Choroid plexus epithelial cell (primary cell): ENCODE measurements at regions not wholly inside any gene's neighbourhood (a gene's known extent, or its start where the extent isn't known, plus 50 kb on each side); places are given as distances from the start of the nearest gene placed in this dataset.

Experiments used
- DNase-seq: peaks from one replicate; pipeline ENCODE4 v3.0.0-alpha.2; 2010; ENCODE audit warnings: low read depth
- H3K4me3 ChIP-seq: 2 replicates; pipeline ENCODE4 v1.5.1; 2011; ENCODE audit warnings: low read depth, mild to moderate bottlenecking, control low read depth, low read length, moderate library complexity
- TF ChIP-seq, protein P1 (sequence below): conservative IDR thresholded peaks from 2 replicates; pipeline ENCODE4 v1.5.1; 2011; ENCODE audit warnings: low read depth, mild to moderate bottlenecking, control low read depth, inconsistent platforms, low read length, moderate library complexity

DNA sequence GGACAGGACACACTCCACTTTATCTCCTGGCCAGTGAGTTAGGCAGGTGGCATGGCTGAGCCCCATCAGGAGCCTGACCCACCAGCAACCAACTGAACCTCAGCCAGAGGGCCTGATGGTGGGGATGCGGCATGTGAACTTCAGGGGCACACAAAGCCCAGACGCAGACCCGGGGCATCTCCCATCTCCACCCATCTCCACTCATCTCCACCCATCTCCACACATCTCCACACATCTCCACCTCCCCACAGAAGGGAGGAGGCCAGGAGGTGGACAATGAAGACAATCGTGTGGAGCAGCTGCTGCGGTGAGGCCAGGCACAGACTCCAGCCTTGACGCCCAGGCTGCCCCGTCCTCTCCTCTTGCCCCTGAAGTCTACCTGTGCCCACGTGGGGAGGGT is 340.8 kb downstream of the CTTN start:
- TF ChIP-seq, protein P1, sequence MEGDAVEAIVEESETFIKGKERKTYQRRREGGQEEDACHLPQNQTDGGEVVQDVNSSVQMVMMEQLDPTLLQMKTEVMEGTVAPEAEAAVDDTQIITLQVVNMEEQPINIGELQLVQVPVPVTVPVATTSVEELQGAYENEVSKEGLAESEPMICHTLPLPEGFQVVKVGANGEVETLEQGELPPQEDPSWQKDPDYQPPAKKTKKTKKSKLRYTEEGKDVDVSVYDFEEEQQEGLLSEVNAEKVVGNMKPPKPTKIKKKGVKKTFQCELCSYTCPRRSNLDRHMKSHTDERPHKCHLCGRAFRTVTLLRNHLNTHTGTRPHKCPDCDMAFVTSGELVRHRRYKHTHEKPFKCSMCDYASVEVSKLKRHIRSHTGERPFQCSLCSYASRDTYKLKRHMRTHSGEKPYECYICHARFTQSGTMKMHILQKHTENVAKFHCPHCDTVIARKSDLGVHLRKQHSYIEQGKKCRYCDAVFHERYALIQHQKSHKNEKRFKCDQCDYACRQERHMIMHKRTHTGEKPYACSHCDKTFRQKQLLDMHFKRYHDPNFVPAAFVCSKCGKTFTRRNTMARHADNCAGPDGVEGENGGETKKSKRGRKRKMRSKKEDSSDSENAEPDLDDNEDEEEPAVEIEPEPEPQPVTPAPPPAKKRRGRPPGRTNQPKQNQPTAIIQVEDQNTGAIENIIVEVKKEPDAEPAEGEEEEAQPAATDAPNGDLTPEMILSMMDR = no peak
- no peak overlapping the region for H3K4me3 ChIP-seq
- no peak for DNase-seq

DNA sequence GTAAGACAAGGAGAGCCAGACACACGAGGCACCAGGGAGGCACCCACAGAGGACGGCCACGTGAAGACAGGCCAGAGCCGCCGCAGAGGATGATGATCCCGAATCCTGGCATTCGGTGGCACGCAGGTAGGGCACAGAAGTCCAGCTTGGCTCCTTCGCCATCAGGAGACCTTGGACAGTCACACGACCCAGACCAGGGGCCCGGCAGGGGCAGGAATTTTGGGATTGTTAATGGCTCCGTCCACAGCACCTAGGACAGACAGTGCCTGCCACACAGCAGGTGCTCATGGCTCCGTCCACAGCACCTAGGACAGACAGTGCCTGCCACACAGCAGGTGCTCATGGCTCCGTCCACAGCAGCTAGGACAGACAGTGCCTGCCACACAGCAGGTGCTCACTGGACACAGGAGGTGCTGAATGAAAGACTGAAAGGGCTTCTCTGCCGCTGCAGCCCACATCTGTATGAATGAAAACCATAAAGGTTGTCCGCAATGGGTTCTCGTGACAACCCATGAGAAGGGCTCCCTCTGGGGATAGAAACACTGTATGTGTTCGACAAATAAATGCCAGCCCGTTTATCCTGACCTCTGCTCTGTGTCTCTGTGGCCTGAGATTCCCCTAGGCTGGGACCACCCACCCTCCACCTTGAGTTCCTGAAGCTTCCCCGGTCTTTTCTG is 341.6 kb downstream of the CTTN start:
- no peak for DNase-seq
- H3K4me3 ChIP-seq = no peak overlapping the region
- TF ChIP-seq, protein P1 = no peak

DNA sequence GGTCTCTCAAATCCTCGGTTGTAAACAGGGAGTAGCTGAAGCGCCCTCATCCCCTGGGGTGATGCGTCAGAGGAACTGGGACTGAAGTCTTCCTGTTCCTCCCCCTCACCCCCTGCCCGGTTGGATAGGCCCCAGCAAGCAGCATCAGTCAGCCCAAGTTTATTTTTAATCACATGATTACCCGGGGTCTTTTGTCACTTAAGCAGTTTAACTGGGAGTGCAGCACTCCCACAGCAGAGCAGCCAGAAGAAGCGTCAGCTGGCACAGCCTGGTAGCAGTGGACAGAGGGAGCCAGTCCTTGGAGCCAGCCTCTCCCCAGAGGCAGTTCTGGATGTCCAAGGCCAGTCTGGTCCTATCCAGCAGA is 342.1 kb downstream of the CTTN start:
- no peak overlapping the region for H3K4me3 ChIP-seq
- TF ChIP-seq, protein P1 = no peak
- no peak for DNase-seq

DNA sequence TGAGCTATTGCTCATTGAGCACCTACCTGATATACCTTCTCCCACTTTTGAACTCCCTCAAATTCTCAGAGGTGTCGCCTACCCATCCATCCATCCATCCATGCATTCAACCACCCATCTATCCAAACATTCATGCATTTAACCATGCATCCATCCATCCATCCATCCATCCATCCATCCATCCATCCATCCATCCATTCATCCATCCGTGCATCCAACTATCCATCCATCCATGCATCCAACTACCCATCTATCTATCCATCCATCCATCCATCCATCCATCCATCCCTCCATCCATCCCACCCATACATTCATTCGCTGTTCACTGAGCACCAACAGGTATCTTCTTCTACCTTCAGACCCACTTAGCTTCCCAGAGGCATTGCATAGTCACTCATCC is 342.8 kb downstream of the CTTN start:
- TF ChIP-seq, protein P1 = no peak
- H3K4me3 ChIP-seq = no peak overlapping the region
- no peak for DNase-seq

DNA sequence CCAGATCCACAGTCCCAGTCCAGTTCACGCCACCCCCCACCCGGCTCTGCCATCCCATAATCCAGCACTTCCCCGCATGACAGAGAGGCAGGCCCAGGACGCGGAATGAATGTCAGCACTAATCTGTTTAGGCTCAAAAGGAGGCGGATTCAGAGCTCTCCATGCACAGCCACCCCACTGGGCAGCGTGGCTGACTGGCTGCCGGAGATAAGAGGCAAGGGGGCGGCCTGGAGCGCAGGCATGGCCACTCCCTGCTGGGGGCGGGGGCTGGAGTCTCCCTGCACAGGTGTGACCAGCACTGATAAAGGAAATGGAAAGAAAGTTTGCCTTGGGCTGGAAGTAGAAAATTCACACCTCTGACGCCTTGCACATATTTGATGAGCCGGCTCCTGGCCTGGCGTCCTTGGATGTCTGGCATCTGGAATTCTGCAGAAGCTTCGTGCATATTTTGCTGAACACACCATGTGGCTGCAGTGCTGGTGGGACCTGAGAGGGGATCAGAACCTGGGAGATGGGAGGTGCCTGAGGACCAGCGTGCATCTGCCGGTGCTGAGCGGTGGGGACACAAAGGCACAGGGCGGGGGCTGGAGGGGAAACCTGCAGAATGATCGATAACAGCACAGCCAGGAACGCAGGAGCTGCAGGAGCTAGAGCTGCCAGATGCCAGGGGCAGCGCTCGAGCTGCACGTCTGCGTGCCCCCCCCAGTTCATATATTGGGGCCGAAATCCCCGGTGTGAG is 344.4 kb downstream of the CTTN start:
- DNase-seq = no peak
- H3K4me3 ChIP-seq = no peak overlapping the region
- TF ChIP-seq, protein P1 = no peak

DNA sequence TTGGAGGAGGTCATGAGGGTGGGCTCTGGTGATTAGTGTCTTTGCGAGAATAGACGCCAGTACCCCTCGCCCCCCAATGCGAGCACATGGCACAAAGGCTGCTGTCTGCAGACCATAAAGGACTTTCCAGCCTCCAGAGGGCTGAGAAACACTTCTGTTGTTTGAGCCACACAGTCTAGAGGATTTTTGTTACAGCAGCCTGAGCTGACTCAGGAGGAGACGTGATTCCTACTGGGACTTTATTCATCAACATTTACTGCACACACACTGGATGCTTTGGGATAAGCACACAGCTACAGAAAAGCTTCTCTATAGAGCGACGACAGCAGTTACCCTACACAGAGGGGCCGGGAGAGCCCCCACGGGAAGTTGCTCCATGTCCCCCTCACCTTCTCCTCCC is 345.0 kb downstream of the CTTN start:
- DNase-seq = no peak
- TF ChIP-seq, protein P1 = no peak
- no peak overlapping the region for H3K4me3 ChIP-seq

DNA sequence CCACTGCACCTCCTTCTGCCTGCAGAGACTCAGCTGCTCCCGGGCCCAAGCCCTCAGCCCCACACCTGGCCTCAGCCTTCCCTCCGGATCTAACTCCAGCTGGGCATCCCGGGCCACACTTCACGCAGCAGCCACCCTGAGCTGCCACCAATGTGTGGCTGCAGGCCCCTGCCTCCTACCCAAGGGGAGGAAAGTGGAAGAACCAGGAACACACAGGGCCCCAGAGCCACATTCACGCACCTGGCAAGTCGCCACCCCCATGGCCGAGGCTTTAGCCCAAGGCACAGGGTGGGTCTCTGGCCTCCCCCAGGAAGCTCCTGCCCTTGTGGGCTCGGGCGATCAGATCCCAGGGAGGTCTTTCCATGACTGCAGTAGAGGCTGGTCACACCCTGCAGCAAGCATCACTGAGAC is 345.6 kb downstream of the CTTN start:
- TF ChIP-seq, protein P1 = no peak
- DNase-seq = no peak

More for the DNA sequence above, 345.6 kb downstream of the CTTN start:
- H3K4me3 ChIP-seq = no peak overlapping the region
